C4-2B (cell line): ENCODE measurements at regions not wholly inside any gene's neighbourhood (a gene's known extent, or its start where the extent isn't known, plus 50 kb on each side); places are given as distances from the start of the nearest gene placed in this dataset.

Experiments used
- CTCF ChIP-seq: fragments of 450-650 bp; conservative IDR thresholded peaks from 2 replicates; pipeline ENCODE4 v1.5.1; 2017; ENCODE audit warnings: mild to moderate bottlenecking
- ZFX ChIP-seq: fragments of 450-650 bp; IDR thresholded peaks from 2 replicates; pipeline ENCODE4 v1.6.1; 2017

- TF ChIP-seq ZFX = no peak
- TF ChIP-seq CTCF = no peak
Observed at GRCh38 chr5:135219868-135220267, 179.2 kb downstream of the MACROH2A1 start.
